AG04450 (cell line): ENCODE measurements at regions not wholly inside any gene's neighbourhood (a gene's known extent, or its start where the extent isn't known, plus 50 kb on each side); places are given as distances from the start of the nearest gene placed in this dataset.

Experiments used
- CTCF ChIA-PET: fragments of 300-600, 350-600 bp; formaldehyde crosslinking; extraction: SDS; loops from one replicate; lab custom pipeline; 2022; ENCODE audit warnings: antibody characterized with exemption, inconsistent platforms; lab: Charles Lee
- POLR2A ChIA-PET: fragments of 350-600 bp; formaldehyde crosslinking; extraction: SDS; loops from one replicate; lab custom pipeline; 2021; ENCODE audit warnings: antibody characterized with exemption, inconsistent platforms; lab: Yijun Ruan, JAX
- DNase-seq: peaks from one replicate; pipeline ENCODE4 v3.0.0-alpha.2; 2011; ENCODE audit warnings: low read depth, low spot score
- H3K27ac ChIP-seq: one replicate; pipeline ENCODE4 v1.5.1; 2012; ENCODE audit warnings: low read depth, low read length, control low read depth
- H3K27me3 ChIP-seq: one replicate; pipeline ENCODE4 v1.6.0; 2012; ENCODE audit warnings: low read length; ENCODE audit not compliant: control insufficient read depth, insufficient read depth
- H3K4me3 ChIP-seq: 2 replicates; pipeline ENCODE4 v1.5.1; 2011; ENCODE audit warnings: mild to moderate bottlenecking, low read depth, low read length, control low read depth
- H3K9me3 ChIP-seq: 2 replicates; pipeline ENCODE4 v1.5.1; 2012; ENCODE audit warnings: low read length; ENCODE audit not compliant: control insufficient read depth, insufficient read depth
- CTCF ChIP-seq: IDR thresholded peaks from 2 replicates; pipeline ENCODE4 v1.5.1; 2011; ENCODE audit warnings: low read depth, low read length, control low read depth, inconsistent platforms

- no peaks in the 10 kb centered on the region for H3K27me3 ChIP-seq
- CTCF ChIA-PET, result no interaction called here
- no peak for TF ChIP-seq CTCF
- no peaks in the 10 kb centered on the region for H3K9me3 ChIP-seq
- no peak overlapping the region for H3K27ac ChIP-seq
- peak; percentile 1 for DNase-seq
- POLR2A ChIA-PET, result no interaction called here
- H3K4me3 ChIP-seq, result no peak overlapping the region
Measured at GRCh38 chr6:23145781-23146180, 576.4 kb downstream of the HDGFL1 start.

GRCh38 chr6:23154159-23154558 lies 584.8 kb downstream of the HDGFL1 start:
- no peak overlapping the region for H3K4me3 ChIP-seq
- POLR2A ChIA-PET, result no interaction called here
- no peak for TF ChIP-seq CTCF
- CTCF ChIA-PET, result no interaction called here
- DNase-seq, result no peak
- no peak overlapping the region for H3K27ac ChIP-seq
- H3K9me3 ChIP-seq, result no peaks in the 10 kb centered on the region
- H3K27me3 ChIP-seq, result no peaks in the 10 kb centered on the region

- DNase-seq, result no peak
- no peaks in the 10 kb centered on the region for H3K27me3 ChIP-seq
- H3K9me3 ChIP-seq, result no peaks in the 10 kb centered on the region
- H3K27ac ChIP-seq, result no peak overlapping the region
- CTCF ChIA-PET, result no interaction called here
- POLR2A ChIA-PET, result interaction anchor here (0.6 kb wide), 1 partner anchor 806 kb away, joined by 3 read pairs; no protein-coding TSS in a partner anchor
- H3K4me3 ChIP-seq, result no peak overlapping the region
- no peak for TF ChIP-seq CTCF
Measured at GRCh38 chr6:23170049-23170448, 600.7 kb downstream of the HDGFL1 start.

- ChIA-PET POLR2A (no interaction called here), CTCF (interaction anchor here (0.6 kb wide), 1 partner anchor 1258 kb away, joined by 3 read pairs; no protein-coding TSS in a partner anchor)
- DNase-seq, result no peak
- no peak for TF ChIP-seq CTCF
- no peaks in the 10 kb centered on the region for H3K9me3 ChIP-seq
- H3K4me3 ChIP-seq, result no peak overlapping the region
- H3K27me3 ChIP-seq, result no peaks in the 10 kb centered on the region
- peak overlapping the region; percentile 53 for H3K27ac ChIP-seq
Measured at GRCh38 chr6:23173234-23173633, 603.9 kb downstream of the HDGFL1 start.

GRCh38 chr6:23174781-23175361 lies 605.5 kb downstream of the HDGFL1 start:
- H3K27ac ChIP-seq, result peak overlapping the region; percentile 96
- peak; percentile 81 for DNase-seq
- no peaks in the 10 kb centered on the region for H3K9me3 ChIP-seq
- no peaks in the 10 kb centered on the region for H3K27me3 ChIP-seq
- H3K4me3 ChIP-seq, result peak overlapping the region; percentile 2; the same call in 1 of the 2 replicates
- CTCF ChIA-PET, result no interaction called here
- POLR2A ChIA-PET, result interaction anchor here (0.7 to 1.1 kb wide), 2 partner anchors 562 to 1581 kb away, joined by 3 read pairs; no protein-coding TSS in a partner anchor
- TF ChIP-seq CTCF, result no peak
